ENCODE measurements at regions not wholly inside any gene's neighbourhood (a gene's known extent, or its start where the extent isn't known, plus 50 kb on each side); places are given as distances from the start of the nearest gene placed in this dataset.

- Histone ChIP-seq H3K9ac (ENCODE audit: low read length) (no peak overlapping the region), H3K79me2 (replicated peaks; ENCODE audit: insufficient read depth, low read length) (no peaks in the 10 kb centered on the region), H3K27ac (ENCODE audit: low read length) (no peak overlapping the region), H3K36me3 (ENCODE audit: insufficient read depth, low read length) (no peaks in the 10 kb centered on the region), H4K20me1 (ENCODE audit: insufficient read depth) (no peaks in the 10 kb centered on the region), H3K4me2 (ENCODE audit: low read length) (no peak overlapping the region), H3K27me3 (ENCODE audit: insufficient read depth, low read depth, low read length) (no peaks in the 10 kb centered on the region), H2AFZ (ENCODE audit: low read depth, low read length) (no peak overlapping the region), H3K9me2 (ENCODE audit: insufficient read depth, low read length) (no peaks in the 10 kb centered on the region), H3K4me3 (ENCODE audit: low read length) (no peak overlapping the region), H3K9me3 (ENCODE audit: low read length) (no peaks in the 10 kb centered on the region), H3F3A (ENCODE audit: insufficient read depth, low read length, poor library complexity, severe bottlenecking) (no peaks in the 10 kb centered on the region)
- TF ChIP-seq EZH2 (IDR thresholded peaks at IDR 0.05; ENCODE audit: borderline replicate concordance, insufficient read depth, low read length, poor library complexity, severe bottlenecking) (no peak), EP300 (conservative IDR thresholded peaks at IDR 0.05; ENCODE audit: poor library complexity, severe bottlenecking) (no peak), RAD21 (conservative IDR thresholded peaks at IDR 0.05) (no peak), SMC3 (conservative IDR thresholded peaks at IDR 0.05; ENCODE audit: poor library complexity) (no peak), MXI1 (conservative IDR thresholded peaks at IDR 0.05; ENCODE audit: poor library complexity, severe bottlenecking) (no peak), TAF1 (IDR thresholded peaks at IDR 0.05; ENCODE audit: low read depth) (no peak)
Measured at GRCh38 chr6:165752451-165752850, 89.4 kb upstream of the PDE10A start.

- H3K9me3 ChIP-seq (ENCODE audit: low read length) = no peaks in the 10 kb centered on the region
- H4K20me1 ChIP-seq (ENCODE audit: insufficient read depth) = no peaks in the 10 kb centered on the region
- no peaks in the 10 kb centered on the region for H3K79me2 ChIP-seq (replicated peaks; ENCODE audit: insufficient read depth, low read length)
- no peak overlapping the region for H3K27ac ChIP-seq (ENCODE audit: low read length)
- no peak overlapping the region for H3K4me2 ChIP-seq (ENCODE audit: low read length)
- H3K4me3 ChIP-seq (ENCODE audit: low read length) = no peak overlapping the region
- no peak overlapping the region for H2AFZ ChIP-seq (ENCODE audit: low read depth, low read length)
- H3K27me3 ChIP-seq (ENCODE audit: insufficient read depth, low read depth, low read length) = no peaks in the 10 kb centered on the region
- no peaks in the 10 kb centered on the region for H3K9me2 ChIP-seq (ENCODE audit: insufficient read depth, low read length)
- no peak overlapping the region for H3K9ac ChIP-seq (ENCODE audit: low read length)
- no peaks in the 10 kb centered on the region for H3F3A ChIP-seq (ENCODE audit: insufficient read depth, low read length, poor library complexity, severe bottlenecking)
- no peaks in the 10 kb centered on the region for H3K36me3 ChIP-seq (ENCODE audit: insufficient read depth, low read length)
- TF ChIP-seq CTCF (IDR thresholded peaks at IDR 0.05; ENCODE audit: poor library complexity, severe bottlenecking) = no peak
Measured at GRCh38 chr6:165751486-165751885, 88.4 kb upstream of the PDE10A start.

GRCh38 chr6:165749163-165749562 lies 86.1 kb upstream of the PDE10A start:
- no peak overlapping the region for H2AFZ ChIP-seq (ENCODE audit: low read depth, low read length)
- H3K9me2 ChIP-seq (ENCODE audit: insufficient read depth, low read length) = no peaks in the 10 kb centered on the region
- no peak overlapping the region for H3K27ac ChIP-seq (ENCODE audit: low read length)
- no peaks in the 10 kb centered on the region for H3K9me3 ChIP-seq (ENCODE audit: low read length)
- H3F3A ChIP-seq (ENCODE audit: insufficient read depth, low read length, poor library complexity, severe bottlenecking) = no peaks in the 10 kb centered on the region
- H4K20me1 ChIP-seq (ENCODE audit: insufficient read depth) = no peaks in the 10 kb centered on the region
- no peak overlapping the region for H3K4me3 ChIP-seq (ENCODE audit: low read length)
- H3K79me2 ChIP-seq (replicated peaks; ENCODE audit: insufficient read depth, low read length) = no peaks in the 10 kb centered on the region
- TF ChIP-seq CTCF (IDR thresholded peaks at IDR 0.05; ENCODE audit: poor library complexity, severe bottlenecking) = no peak
- TF ChIP-seq SMC3 (conservative IDR thresholded peaks at IDR 0.05; ENCODE audit: poor library complexity) = no peak
- TF ChIP-seq POLR2AphosphoS5 (IDR thresholded peaks at IDR 0.05) = no peak
- TF ChIP-seq TAF1 (IDR thresholded peaks at IDR 0.05; ENCODE audit: low read depth) = no peak
- TF ChIP-seq EP300 (conservative IDR thresholded peaks at IDR 0.05; ENCODE audit: poor library complexity, severe bottlenecking) = no peak
- TF ChIP-seq EZH2 (IDR thresholded peaks at IDR 0.05; ENCODE audit: borderline replicate concordance, insufficient read depth, low read length, poor library complexity, severe bottlenecking) = no peak
- no peak for TF ChIP-seq RAD21 (conservative IDR thresholded peaks at IDR 0.05)
- no peak for TF ChIP-seq REST (IDR thresholded peaks at IDR 0.05; ENCODE audit: borderline replicate concordance)
- no peak for TF ChIP-seq MXI1 (conservative IDR thresholded peaks at IDR 0.05; ENCODE audit: poor library complexity, severe bottlenecking)
- H3K9ac ChIP-seq (ENCODE audit: low read length) = no peak overlapping the region
- H3K4me2 ChIP-seq (ENCODE audit: low read length) = no peak overlapping the region
- no peaks in the 10 kb centered on the region for H3K27me3 ChIP-seq (ENCODE audit: insufficient read depth, low read depth, low read length)
- H3K36me3 ChIP-seq (ENCODE audit: insufficient read depth, low read length) = no peaks in the 10 kb centered on the region

All from neural cell (in vitro differentiated cells).